Myocyte (in vitro differentiated cells): ENCODE measurements at regions not wholly inside any gene's neighbourhood (a gene's known extent, or its start where the extent isn't known, plus 50 kb on each side); places are given as distances from the start of the nearest gene placed in this dataset.
"Not testable (repeated sequence)": the region's sequence is repeated elsewhere in the genome, so short reads cannot be mapped to it uniquely, and the experiment has no call there.

Experiments
- DNase-seq: peaks from one replicate; pipeline ENCODE4 v3.0.0-alpha.2; 2012; ENCODE audit warnings: low read depth

DNA sequence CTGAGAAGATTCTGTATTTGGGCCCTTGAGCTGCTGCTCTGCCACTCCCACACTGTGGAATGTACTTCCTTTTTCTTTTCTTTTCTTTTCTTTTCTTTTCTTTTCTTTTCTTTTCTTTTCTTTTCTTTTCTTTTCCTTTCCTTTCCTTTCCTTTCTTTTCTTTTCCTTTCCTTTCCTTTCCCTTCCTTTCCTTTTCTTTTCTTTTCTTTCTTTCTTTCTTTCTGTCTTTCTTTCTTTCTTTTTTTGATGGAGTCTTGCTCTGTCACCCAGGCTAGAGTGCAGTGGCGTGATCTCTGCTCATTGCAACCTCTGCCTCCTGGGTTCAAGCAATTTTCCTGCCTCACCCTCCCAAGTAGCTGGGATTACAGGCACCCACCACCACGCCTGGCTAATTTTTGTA lies 89.8 kb downstream of the DNAAF6 start:
- DNase-seq = not testable (repeated sequence)

DNA sequence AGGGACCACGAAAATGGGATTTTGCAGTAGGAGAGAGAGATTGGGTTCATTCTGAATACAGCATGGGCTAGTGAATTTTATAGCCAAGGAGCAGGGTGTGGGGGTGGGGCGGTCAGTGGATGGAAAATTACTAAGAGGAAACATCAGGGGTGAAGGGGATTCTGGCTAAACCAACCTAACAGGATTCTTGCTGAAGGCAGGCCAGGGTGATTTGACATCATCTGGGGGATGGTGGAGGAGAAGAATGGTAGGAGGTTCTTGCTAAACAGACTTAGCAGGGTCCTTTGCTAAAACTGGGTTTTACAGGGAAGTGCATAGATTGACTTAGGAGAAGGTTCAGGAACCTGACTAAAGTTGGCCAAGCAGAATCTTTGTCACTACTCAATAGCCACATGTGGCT lies 91.9 kb downstream of the DNAAF6 start:
- DNase-seq = no peak

DNA sequence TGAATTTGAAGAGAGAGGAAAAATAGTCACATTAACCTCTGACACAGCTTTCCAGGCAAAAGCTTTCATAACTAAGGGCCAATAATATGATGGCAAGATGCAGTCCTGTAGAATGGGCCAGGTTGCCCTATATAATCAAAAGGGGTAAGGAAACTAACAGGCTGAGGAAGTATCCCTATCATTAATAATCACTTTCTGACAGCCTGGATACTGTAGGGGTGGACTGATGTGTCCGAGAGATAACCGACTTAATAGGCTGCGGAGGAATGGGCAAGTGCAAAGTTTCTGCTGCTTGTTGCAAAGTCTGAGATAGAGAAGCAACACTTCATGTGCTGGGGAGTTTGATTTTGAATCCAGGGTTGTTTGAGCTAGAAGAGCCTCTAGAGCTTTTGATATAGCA lies 94.8 kb downstream of the DNAAF6 start:
- no peak for DNase-seq

DNA sequence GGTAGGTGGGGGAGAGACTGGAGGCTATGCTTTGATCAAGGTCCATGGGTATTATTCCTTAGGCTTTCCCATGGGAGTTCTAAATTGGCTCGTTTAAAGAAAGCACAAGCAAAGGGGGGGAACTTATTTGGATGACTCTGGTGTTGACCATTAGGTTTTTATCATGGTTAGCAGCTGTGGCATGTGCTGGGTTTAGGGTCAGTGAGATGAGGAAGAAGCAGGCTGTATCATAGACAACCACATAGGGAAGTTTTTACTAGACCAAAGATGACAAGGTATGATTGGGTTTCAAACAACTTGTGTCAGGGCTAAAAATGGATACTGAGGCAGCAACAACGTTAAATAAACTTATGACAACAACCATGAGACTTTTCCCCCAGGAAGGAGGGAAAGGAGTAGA lies 97.7 kb downstream of the DNAAF6 start:
- no peak for DNase-seq

DNA sequence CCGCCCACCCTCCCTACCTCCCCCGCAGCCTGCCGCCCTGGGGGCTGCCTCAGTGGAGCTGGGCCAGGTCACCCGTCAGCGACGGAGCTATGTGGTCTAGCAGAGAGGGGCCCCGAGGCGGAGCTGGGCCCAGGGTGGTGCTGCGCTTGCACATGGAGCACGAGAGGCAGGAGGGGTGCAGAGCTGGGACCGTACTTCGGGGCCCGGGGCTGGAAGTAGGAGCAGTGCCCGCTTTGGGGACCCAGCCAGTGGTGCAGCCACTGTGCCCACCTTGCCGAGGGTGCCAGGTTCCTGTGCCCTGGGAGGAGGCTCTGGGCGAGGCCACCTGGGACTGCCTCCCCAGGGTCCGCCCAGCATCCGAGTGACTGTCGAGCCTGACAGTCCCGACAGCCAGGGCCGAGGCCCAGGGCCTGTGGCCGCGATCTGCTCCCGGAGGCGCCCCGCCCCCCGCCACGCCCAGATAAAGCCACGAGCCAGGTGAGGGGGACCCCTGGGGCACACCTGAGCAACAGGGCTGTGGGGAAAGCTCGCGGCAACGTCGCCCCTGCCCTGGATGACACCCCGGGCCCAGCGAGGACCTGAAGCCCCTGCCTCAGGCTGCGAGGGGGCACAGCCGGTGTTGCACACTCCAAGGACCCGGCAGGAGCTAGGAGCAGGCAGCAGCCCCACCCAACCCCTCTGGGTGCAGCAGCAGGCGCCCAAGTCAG lies 117.5 kb downstream of the DNAAF6 start:
- no peak for DNase-seq

DNA sequence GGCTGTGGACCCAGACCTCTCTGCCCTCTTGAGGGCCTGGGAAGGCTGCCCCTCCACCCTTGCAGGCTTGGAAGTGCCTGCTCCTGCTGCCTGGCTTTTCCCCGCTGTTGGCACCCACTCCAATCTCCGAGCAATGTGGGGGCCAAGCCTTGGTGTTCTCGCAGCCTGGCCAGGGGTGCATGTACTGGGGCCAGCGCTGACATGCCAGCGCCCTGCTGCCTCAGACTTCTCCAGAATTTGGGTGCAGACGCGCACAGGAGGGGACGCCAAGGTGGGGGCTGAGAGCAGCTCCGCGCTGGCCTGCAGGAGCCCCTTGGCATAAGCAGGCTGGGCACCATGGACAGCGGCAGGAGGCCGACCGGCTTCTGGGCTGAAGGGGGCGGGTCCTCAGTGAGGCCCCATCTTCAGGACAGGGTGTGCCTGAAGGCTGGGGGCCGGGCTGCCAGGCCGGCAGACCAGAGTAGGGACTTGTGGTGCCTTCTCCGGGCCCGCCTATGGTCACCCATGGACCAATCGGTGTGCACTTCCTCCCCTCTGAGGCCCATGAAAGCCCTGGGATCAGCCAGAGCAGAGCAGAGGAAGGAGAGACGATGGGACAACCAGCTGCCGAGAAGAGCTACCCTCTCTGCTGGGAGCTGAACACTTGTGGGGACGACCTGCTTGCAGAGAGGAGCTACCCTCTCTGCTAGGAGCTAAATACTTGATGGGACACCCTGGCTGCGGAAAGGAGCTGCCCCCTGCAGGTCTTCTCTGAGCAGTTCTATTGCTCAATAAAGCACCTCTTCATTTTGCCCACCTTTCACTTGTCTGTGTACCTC lies 118.3 kb downstream of the DNAAF6 start:
- peak; percentile 28 for DNase-seq

DNA sequence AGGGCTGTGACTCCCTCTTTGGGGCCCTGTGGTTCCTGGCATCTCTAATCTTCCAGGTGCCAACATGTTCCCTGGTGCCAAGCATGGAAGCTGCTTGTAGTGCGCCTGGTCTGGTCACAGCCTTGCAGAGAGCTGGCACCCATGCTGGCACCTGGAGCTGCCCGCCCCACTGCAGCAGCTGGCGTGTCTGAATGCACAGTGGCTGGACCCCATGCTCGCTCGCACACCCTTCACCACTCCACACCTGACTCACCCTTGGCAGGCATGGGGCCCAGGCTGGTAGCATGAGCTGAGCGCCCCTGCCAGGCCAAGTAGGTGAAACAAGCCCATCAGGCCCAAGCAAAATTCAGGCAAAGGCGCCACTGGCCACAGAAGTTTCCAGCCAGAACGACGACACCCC lies 119.1 kb downstream of the DNAAF6 start:
- DNase-seq = no peak

DNA sequence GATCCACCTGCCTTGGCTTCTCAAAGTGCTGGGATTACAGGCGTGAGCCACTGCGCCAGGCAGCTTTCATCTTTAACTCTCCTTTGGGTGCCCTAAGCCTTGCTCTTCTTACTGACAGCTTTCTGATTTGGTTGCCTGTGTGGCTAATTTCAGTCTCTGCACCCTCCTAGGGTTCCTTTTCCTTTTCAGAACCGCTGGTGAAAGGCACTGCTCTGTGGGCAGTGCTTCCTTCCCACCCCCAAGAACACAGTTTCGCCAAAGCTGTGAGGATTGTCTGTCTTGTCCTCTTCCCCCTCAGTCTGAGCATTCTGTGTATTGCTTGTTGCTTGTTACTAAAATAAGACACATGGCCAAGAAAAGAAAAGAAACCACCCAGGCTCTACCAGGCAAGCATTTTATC lies 101.4 kb upstream of the FRMPD3 start:
- no peak for DNase-seq

DNA sequence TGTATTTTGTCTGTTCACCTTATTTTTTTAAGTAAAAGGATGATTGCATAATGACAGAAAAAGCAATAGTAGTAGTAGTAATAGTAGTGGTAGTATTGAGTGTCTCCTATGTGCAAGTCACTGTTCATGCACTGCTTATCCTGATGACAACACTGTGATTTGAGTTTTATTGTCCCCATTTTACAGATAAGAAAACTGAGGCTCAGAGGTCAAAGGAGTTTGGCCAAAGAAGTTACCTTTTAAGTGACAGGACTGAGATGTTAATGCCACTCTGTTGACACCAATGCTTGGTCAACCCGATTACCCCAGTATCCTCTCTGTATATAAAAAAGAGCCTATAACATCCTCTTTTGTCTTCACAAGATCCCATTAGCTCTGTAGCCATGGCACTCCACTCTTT lies 100.5 kb upstream of the FRMPD3 start:
- no peak for DNase-seq

DNA sequence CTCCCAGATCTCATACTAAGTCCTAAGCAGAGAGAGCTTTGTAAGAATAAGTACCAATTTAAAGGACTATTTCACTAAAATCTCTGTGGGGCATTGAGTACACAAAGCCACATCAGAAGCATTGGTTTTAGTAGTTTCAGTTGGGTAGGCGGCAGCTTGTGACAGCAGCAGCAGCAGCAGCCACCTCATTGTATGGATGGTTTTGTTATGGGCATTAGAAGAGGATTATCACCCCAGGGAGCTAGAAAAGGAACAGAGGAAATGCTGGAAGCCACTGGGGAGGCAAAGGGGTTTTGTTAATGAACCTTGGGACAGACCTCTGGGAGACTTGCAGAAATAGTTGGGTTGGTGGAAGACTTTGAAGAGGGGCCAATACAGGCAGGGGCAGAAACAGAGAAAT lies 93.9 kb upstream of the FRMPD3 start:
- no peak for DNase-seq

DNA sequence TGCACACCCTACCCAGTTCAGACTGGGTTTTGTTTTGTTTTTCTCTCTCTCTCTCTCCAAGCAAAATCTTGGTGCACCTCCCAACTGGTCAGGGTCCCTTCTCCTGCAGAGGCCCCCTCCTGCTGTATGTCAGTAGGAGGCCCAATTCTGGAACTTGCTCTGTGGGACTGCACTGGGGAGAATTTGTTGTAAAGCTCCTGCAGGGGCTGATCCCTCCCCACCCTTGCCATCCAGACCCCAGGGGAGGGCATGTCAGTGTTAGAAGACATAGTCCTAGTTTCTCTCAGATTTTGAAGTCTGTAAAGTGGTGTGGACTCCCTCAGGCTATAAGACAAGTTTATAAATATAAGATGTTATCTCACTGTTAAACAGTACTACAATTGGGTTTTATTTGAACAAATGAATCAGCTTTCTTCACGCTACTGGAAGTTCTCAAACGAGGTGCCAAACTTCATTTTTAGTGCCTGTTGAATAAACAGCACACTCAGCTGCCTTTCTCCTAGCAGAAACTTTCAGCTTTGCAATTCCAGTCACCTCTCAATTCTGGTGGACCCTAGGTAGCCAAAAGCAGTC lies 88.6 kb upstream of the FRMPD3 start:
- DNase-seq = no peak

DNA sequence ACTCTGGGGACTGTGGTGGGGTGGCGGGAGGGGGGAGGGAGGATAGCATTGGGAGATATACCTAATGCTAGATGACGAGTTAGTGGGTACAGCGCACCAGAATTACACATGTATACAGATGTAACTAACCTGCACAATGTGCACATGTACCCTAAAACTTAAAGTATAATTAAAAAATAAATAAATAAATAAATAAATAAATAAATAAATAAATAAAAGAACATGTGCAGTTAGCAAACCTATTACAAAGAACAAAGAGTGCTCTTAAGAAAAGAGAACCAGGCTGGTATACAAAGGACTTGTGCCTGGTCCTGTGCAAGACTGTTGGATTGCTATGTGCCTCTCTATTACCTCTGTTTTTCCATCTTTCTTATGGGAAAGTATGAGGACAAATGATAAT lies 79.3 kb upstream of the FRMPD3 start:
- DNase-seq = not testable (repeated sequence)

DNA sequence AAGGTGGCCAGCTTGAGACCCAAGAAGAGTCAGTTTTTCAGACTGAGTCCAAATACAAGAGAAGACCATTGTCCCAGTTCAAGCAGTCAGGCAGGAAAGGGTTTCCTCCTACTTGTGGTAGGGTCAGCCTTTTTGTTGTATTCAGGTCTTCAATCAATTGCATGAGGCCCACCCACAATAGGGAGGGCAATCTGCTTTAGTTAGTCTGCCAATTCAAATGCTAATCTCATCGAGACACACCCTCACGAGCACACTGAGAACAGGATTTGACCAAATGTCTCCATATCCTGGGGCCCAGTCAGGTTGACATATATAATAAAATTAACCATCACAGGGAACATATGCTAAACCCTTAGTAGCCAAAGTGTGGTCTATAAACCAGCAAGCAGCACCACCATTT lies 75.3 kb upstream of the FRMPD3 start:
- DNase-seq = no peak

DNA sequence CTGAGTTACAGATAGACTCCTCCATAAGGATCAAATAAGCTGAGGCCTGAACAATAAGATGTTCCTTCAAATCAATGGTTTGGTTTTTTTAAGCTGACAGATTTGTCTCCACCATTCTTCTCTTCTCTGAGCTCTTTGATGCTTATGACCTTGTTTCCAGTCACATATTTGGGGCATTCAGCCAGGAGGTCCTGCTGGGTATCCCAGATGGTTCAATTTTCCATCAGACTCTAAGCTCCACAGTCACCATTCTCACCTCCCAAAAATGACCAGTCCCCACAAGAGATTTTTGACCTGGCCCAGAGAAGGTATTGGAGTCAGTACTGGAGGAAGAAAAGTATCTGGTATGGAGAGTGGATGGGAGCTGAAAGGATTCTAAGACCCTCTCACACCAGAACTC lies 74.6 kb upstream of the FRMPD3 start:
- no peak for DNase-seq

DNA sequence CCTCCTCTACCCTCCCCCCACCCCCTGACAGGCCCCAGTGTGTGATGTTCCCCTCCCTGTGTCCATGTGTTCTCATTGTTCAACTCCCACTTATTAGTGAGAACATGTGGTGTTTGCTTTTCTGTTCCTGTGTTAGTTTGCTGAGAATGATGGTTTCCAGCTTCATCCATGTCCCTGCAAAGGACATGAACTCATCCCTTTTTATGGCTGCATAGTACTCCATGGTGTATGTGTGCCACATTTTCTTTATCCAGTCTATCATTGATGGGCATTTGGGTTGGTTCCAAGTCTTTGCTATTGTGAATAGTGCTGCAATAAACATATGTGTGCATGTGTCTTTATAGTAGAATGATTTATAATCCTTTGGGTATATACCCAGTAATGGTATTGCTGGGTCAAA lies 73.3 kb upstream of the FRMPD3 start:
- not testable (repeated sequence) for DNase-seq

DNA sequence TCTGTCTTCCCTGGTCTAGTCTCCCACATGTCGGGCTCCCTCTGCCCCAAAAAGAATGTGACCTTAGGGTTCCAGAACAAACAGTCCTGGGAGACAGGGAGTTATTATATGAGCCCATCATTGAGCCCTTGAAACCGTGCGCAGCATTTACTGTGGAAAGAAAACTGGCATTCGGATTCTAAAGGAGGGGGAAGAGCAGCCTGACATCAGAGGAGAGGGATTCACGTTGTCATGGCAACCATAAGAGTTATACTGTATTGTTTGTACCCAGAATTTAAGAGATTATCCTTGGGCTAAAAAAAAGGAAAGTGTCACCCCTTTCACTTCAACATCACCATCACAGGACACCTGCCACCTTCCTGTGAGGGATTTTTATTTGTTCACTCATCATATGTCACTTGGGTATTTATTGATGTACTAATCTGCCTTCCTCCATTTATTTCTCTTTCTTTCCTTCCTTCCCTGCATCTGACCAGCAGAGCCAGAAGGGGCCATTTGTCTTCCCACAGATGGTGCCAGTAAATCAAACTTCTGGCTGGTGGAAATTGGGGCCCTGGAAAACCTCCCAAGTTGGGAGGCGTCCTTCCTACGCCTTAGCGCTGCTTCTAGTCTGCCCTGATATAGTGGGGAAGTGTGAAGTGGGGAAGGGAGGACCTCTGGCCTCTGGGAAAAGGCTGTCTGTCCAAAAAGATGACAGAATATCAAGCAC lies 64.9 kb upstream of the FRMPD3 start:
- DNase-seq = no peak

DNA sequence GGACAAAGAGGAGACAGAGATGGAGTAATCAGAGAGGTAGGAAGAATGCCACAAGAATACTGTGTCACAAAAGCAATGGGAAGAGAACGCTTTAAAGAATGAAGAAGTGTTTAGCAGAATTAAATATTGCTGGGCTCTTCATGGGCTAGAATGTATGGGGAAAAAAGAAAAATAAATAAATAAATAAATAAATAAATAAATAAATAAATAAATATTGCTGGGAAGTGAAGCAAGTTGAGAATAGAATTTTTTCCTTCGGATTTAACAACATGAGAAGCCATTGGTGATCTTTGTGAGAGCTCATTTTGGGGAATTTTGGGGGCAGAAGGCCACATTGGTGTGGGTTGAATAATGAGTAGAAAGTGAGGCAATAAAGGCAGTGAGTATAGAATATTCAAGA lies 59.7 kb upstream of the FRMPD3 start:
- no peak for DNase-seq

DNA sequence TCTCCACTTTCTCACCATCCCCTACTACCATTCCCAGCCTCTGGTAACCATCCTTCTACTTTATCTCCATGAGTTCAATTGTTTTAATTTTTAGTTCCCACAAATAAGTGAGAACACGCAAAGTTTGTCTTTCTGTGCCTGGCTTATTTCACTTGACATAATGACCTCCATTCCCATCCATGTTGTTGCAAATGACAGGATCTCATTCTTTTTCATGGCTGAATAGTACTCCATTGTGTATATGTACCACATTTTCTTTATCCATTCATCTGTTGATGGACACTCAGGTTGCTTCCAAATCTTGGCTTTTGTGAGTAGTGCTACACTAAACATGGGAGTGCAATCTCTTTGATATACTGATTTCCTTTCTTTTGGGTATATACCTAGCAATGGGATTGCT lies 55.8 kb upstream of the FRMPD3 start:
- DNase-seq = not testable (repeated sequence)

DNA sequence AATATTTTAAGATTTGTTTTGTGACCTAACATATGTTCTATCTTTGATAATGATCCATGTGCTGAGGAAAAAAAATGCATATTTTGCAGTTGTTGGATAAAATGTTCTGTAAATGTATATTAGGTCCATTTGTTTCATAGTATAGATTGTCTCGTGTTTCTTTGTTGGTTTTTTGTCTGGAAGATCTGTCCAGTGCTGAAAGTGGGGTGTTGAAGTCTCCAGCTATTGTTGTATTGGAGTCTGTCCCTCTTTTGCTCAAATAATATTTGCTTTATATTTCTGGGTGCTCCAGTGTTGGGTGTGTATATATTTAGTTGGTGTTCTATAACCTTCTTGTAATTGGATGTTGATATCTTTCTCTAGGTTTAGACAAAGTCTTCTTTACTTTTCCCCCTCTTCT lies 53.2 kb upstream of the FRMPD3 start:
- DNase-seq = no peak

DNA sequence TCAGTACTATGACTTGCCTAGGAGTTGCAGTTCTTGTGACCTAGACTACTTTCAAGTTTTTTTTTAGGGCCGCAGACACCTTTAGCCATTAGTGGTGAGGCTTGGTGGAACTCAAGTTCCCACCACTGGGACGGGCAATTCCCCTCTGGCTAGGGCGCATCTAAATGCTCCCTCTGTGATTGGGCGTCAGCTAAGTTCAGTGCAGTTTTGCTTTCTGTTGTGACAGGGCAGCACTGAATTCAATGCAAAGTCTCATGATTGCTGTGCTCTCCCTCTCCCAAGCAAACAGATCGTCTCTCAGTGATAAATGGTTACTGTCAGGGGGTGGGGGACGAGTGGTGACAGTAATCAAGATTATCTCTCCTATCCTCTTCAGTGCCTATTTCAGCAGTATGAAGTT lies 52.7 kb upstream of the FRMPD3 start:
- DNase-seq = no peak

DNA sequence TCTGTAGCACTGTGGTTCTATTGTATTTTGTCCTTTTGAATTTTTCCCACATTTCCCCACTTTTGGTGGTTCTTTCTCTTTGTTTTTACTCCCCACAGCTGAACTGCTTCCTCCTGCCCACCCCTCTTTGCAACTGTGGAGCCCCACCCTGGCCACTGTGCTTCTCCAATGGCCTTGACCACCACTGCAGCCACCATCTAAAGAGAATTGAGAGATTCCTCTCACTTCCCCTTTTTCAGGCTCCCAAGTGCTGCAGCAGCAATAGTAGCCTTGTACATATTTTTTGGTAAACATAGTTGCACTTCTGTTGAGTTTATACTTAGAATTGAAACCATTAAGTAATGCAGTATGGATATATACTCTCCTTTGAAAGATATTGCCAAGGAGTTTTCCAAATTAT lies 51.3 kb upstream of the FRMPD3 start:
- DNase-seq = no peak
